ENCODE measurements at regions not wholly inside any gene's neighbourhood (a gene's known extent, or its start where the extent isn't known, plus 50 kb on each side); places are given as distances from the start of the nearest gene placed in this dataset.

DNA sequence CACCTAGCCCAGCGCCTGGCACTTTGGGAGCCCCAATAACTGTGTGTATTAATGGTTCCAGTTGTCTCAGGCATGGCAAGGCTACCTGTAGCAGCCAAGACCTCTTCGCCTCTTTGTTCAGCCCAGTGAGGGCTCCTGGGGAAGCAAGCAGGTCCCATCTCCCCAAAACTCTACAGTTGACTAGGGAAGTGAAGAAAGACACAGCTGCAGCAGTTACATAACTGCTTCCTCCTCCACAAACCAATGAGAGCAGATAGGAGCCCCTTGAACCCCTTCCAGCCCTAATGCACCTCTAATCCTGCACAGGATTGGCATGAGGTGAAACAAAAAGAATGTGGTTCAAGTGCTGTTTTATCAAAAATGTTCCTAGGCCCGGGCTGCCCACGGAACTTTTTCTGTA is 100.5 kb downstream of the SYF2 start:
- TF ChIP-seq, protein P1, sequence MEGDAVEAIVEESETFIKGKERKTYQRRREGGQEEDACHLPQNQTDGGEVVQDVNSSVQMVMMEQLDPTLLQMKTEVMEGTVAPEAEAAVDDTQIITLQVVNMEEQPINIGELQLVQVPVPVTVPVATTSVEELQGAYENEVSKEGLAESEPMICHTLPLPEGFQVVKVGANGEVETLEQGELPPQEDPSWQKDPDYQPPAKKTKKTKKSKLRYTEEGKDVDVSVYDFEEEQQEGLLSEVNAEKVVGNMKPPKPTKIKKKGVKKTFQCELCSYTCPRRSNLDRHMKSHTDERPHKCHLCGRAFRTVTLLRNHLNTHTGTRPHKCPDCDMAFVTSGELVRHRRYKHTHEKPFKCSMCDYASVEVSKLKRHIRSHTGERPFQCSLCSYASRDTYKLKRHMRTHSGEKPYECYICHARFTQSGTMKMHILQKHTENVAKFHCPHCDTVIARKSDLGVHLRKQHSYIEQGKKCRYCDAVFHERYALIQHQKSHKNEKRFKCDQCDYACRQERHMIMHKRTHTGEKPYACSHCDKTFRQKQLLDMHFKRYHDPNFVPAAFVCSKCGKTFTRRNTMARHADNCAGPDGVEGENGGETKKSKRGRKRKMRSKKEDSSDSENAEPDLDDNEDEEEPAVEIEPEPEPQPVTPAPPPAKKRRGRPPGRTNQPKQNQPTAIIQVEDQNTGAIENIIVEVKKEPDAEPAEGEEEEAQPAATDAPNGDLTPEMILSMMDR (conservative IDR thresholded peaks at IDR 0.05; ENCODE audit: low read depth, low read length): no peak
- H3K4me3 ChIP-seq (ENCODE audit: low read length): no peak overlapping the region
- DNase-seq (ENCODE audit: low read depth): no peak

DNA sequence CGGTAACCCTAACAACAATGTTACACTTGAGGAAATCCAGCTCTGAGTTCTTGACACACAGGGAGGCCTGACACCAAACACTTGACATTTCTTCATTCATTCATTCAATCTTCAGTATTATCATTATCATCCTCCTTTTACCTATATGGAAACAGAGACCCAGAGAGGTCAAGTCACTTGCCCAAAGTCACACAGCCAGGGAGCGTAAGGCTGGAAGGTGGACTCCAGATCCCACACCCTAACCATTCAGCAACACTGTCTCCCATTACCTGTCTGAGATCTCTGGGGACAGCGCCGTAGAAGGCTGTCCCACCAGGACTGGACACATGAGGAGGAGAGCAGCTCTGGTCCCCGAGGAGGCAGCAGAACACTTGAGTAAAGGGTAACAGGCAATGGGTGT is 101.4 kb downstream of the SYF2 start:
- TF ChIP-seq, protein P1 (conservative IDR thresholded peaks at IDR 0.05; ENCODE audit: low read depth, low read length): no peak
- no peak for DNase-seq (ENCODE audit: low read depth)
- no peak overlapping the region for H3K4me3 ChIP-seq (ENCODE audit: low read length)

DNA sequence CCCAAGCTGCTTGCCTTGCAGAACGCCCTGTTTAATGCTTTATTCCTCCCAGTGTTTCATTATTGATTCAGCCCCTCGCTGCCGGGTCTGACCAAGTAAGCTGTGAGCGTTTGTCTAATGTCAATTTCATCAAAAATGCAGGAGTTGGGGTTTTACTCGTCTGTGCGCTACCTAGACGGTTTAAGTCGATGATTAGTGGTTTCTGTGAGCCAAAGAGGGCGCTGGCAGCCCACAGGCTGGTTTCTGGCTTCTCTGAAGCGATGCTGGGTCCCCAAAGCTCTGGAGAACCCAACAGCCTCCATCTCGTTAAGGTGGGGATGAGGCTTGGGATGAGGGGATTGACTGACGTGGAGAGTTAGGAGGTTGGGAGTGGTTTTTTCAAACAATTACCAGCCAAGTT is 102.9 kb downstream of the SYF2 start:
- no peak for DNase-seq (ENCODE audit: low read depth)
- H3K4me3 ChIP-seq (ENCODE audit: low read length): no peak overlapping the region
- TF ChIP-seq, protein P1 (conservative IDR thresholded peaks at IDR 0.05; ENCODE audit: low read depth, low read length): no peak

DNA sequence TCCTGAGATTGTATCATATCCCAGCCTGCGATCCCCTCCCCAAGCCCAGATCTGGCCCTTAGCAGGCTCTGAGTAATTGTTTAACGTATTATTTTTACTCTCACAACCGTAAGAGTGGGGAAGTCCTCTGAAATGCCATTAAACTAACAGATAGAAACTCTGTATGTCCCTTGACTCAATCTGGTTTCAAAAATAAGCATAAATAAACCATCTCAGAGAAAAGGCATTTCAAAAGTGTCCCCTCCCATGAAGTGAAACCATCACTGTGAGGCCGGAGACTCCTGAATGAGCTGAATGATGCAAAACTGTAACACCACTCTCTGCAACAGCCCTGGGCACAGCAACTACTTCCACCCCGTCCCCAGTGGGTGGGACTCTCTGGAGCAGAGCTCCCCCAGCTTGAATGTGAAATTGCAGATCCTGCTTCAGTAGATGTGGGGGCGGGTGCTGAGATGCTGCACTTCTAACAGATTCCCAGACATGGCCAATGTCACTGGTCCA is 104.1 kb downstream of the SYF2 start:
- no peak overlapping the region for H3K4me3 ChIP-seq (ENCODE audit: low read length)
- TF ChIP-seq, protein P1 (conservative IDR thresholded peaks at IDR 0.05; ENCODE audit: low read depth, low read length): no peak
- no peak for DNase-seq (ENCODE audit: low read depth)

DNA sequence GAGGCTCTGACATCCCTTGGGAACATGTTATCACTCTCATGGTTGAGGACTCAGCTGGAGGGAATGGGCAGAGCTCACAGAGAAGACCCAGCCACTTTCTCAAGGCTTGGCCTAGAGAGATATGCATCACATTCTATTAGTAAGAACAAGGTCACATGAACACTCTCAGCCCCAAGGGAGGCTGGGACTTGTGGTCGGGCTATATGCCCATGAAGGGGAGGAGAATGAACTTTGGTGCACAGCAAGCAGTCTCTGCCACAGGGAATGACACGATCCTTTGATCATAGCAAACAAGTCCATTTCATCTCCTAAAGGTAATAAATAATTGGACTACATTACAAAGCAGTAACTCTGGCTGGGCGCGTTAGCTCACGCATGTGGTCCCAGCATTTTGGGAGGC is 105.7 kb downstream of the SYF2 start:
- no peak for DNase-seq (ENCODE audit: low read depth)
- TF ChIP-seq, protein P1 (conservative IDR thresholded peaks at IDR 0.05; ENCODE audit: low read depth, low read length): no peak
- no peak overlapping the region for H3K4me3 ChIP-seq (ENCODE audit: low read length)

DNA sequence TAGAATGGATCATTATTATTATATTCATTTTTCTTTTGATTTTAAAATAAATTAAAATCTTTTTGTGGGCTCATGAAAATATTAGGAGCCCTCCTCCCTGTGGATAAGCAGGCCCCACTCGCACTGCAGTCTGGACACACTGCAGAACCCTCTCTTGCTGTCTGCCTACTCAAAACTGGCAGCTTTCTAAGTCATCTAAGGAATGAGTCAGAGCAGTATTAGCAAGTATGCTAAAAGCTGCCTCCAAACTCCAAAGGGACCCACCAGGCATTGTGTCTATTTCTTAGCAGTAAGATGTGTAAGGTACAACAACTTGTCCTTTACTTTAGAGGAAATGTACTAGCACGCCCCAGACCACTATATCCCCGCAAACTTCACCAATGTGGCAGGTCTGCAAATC is 108.8 kb downstream of the SYF2 start:
- DNase-seq (ENCODE audit: low read depth): no peak
- TF ChIP-seq, protein P1 (conservative IDR thresholded peaks at IDR 0.05; ENCODE audit: low read depth, low read length): no peak
- H3K4me3 ChIP-seq (ENCODE audit: low read length): no peak overlapping the region

DNA sequence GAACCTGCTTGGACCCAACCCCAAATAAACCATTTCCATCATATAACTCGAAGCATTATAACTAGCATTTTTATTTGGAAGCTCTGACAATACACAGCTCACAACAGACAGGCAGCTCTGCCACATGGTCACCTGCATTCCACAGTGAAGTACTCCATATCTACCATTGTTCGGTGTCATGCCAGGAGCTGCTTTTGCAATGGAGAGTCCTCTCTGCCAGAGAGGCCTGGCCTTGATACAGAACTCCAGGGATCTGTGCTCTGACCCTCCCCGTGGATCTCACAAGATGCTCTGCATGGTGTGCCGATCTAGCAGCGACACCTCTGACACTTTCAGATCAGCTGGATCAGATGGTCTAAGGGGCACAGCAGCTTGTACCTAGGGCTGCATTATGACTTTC is 109.6 kb downstream of the SYF2 start:
- DNase-seq (ENCODE audit: low read depth): no peak
- TF ChIP-seq, protein P1 (conservative IDR thresholded peaks at IDR 0.05; ENCODE audit: low read depth, low read length): no peak
- no peak overlapping the region for H3K4me3 ChIP-seq (ENCODE audit: low read length)
